SH-SY5Y (cell line): ENCODE measurements at regions not wholly inside any gene's neighbourhood (a gene's known extent, or its start where the extent isn't known, plus 50 kb on each side); places are given as distances from the start of the nearest gene placed in this dataset.

ENCODE experiments used
- GATA2 ChIP-seq: IDR thresholded peaks from 2 replicates; pipeline ENCODE4 v1.6.1; 2011; ENCODE audit warnings: mild to moderate bottlenecking, low read depth, low read length
- GATA3 ChIP-seq: IDR thresholded peaks from 2 replicates; pipeline ENCODE4 v1.6.1; 2011; ENCODE audit warnings: low read depth, mild to moderate bottlenecking, low read length, moderate library complexity

DNA sequence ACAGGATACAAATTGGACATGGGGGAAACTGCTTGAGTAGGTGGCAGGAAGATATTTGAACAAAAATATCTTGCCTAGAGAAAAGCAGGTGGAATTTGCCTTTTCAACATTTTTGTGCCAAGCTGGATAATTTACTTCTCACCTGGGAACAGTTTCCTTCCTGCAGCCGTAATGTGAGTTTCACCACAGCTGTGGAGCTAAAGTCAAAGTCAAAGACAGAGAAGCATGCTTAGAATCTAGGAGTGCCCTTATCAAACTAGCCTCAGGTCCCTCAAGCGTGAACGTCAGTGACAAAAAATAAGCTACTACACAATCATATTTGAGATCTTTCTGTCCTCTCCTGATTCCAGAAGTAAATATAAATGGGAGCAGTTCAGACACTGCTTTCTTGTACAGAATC lies 588.9 kb downstream of the MAT2B start:
- TF ChIP-seq GATA2 (no peak), GATA3 (no peak)

DNA sequence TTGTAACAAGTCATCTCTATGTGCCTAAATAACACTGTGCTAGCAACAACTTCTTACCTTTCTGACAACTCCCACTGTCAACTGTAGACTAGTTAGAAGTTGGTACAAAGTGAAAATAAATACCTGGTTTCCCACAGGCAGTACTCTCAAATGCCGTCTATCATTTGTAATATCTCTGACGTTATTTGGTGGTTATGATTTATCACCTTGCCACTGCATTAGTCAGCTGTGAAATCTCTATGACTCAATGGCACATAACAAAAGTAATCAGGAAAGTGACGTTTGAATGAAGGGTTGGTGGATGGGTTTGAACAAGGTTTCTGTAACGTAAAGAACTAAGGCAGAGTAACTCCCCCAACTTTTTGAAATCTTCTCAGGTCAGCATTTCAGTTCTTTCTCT lies 592.3 kb downstream of the MAT2B start:
- TF ChIP-seq GATA2 (no peak), GATA3 (no peak)

DNA sequence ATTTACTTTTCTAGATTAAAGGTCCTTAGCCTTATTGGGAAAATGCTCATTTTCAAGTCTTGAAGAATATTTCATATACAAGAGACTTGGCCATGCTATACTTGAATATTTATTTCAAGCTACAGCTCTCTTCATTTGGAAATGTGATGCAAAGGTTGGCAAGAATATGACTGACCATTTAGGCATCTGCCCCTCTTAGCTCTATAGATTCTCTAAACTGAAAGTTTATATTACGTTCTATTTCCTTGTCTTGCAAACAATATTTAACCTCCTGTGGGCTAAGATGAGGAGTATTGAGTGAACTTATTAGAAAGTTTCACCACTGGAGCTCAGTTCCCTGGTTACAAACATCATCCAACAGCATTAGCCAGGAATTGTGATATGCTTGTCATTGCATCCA lies 593.1 kb downstream of the MAT2B start:
- no peak for TF ChIP-seq GATA3
- TF ChIP-seq GATA2: no peak

- TF ChIP-seq GATA2 (no peak), GATA3 (no peak)
Observed at GRCh38 chr5:164098979-164099378, 593.6 kb downstream of the MAT2B start.

- no peak for TF ChIP-seq GATA2
- no peak for TF ChIP-seq GATA3
Observed at GRCh38 chr5:164115420-164115819, 610.0 kb downstream of the MAT2B start.

- no peak for TF ChIP-seq GATA2
- TF ChIP-seq GATA3: no peak
Observed at GRCh38 chr5:164119806-164120447, 614.5 kb downstream of the MAT2B start.

- no peak for TF ChIP-seq GATA2
- TF ChIP-seq GATA3: no peak
Observed at GRCh38 chr5:164127527-164127926, 622.1 kb downstream of the MAT2B start.

DNA sequence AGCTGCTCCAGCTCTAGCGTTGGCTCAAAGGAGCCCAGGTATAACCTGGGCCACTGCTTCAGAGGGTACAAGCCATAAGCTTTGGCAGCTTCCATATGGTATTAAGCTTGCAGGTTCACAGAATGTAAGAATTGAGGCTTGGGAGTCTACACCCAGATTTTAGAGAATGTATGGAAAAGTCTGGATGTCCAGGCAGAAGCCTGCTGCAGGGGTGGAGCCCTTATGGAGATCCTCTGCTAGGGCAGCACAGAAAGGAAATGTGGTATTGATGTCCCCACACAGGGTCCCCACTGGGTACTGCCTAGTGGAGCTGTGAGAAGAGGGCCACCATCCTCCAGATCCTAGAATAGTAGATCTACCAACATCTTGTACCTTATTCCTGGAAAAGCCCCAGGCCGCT lies 626.9 kb downstream of the MAT2B start:
- TF ChIP-seq GATA3 (no peak), GATA2 (no peak)

DNA sequence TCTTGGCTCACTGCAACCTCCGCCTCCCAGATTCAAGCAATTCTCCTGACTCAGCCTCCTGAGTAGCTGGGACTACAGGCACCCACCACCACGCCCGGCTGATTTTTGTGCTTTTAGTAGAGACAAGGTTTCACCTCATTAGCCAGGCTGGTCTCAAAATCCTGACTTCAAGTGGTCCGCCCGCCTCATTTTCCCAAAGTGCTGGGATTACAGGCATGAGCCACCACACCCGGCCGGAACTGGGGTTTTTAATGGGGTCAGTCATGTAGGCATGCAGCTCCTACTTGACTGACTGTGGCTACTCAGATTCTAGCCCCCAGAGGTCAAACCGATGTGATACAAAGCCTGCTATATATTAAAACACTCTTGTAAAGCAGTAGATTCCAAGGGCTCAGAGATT lies 631.7 kb downstream of the MAT2B start:
- TF ChIP-seq GATA3: no peak

DNA sequence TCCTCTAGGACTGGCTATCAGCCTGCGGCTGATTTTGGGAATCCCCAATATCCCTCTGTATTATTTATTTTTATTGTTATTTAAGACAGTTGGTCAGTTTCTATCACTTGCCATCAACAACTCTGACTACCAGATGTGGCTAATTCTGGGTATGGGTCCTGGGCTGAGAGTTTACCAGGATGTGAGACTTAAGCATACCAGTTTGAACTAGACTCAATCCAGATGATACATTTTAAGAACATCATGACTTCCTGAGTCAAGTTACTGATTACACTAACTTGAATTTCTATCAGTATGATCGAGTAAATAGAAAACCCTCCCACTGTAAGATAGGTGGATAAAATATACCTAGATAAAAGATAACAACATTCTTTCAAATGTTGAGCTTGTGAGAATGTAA lies 634.0 kb downstream of the MAT2B start:
- TF ChIP-seq GATA3: no peak
- TF ChIP-seq GATA2: no peak

- no peak for TF ChIP-seq GATA2
- no peak for TF ChIP-seq GATA3
Observed at GRCh38 chr5:164145458-164145857, 640.0 kb downstream of the MAT2B start.

DNA sequence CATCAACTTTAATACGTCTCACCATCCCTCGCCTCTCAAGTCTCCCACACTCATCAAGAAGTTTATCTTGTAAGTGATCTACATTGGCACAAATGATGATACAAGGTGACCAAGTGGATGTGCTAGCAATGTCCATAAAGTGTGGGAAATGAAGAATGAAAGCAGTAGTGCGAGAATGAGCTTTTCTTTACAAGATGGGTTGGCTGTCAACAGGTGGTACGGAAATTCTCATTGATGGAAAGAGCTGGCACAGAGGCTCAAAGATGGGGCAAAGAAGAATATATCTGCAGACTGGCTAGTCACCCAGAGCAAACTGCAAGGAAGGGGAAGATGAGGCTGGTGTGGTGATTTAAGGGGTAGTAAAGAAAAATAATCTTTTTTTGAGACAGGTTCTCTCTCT lies 640.8 kb downstream of the MAT2B start:
- TF ChIP-seq GATA2: no peak
- TF ChIP-seq GATA3: no peak

DNA sequence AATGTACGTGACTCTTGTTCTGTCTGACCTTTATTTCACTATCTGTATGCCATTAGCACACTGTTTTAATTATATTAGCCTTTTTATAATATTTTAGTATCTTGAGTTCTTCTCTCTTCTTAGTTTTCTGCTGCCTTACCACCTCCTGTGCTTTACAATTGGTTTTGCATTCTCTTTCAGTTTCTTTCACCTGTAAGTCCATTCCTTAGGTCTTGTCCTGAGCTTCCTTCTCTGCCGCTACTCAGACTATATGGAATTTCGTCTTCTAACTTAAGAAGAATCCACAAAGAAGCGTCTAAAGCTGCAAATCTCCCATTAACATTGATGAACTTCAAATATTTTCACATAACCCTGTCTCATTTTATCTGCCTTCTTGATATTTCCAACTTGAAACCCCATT lies 642.9 kb downstream of the MAT2B start:
- TF ChIP-seq GATA2 (no peak), GATA3 (no peak)

GRCh38 chr5:164153469-164154172 lies 648.2 kb downstream of the MAT2B start:
- TF ChIP-seq GATA2 (no peak), GATA3 (no peak)

- no peak for TF ChIP-seq GATA2
- no peak for TF ChIP-seq GATA3
Observed at GRCh38 chr5:164170814-164171213, 665.4 kb downstream of the MAT2B start.

GRCh38 chr5:164175083-164175482 lies 669.7 kb downstream of the MAT2B start:
- no peak for TF ChIP-seq GATA2

GRCh38 chr5:164179406-164179805 lies 674.0 kb downstream of the MAT2B start:
- TF ChIP-seq GATA2 (no peak), GATA3 (no peak)
